SK-N-MC (cell line): ENCODE measurements at regions not wholly inside any gene's neighbourhood (a gene's known extent, or its start where the extent isn't known, plus 50 kb on each side); places are given as distances from the start of the nearest gene placed in this dataset.

ENCODE experiments used
- EZH2 ChIP-seq: fragments of 200-600 bp; sonication (generic); IDR thresholded peaks from one replicate; pipeline ENCODE4 v1.6.1; 2017; ENCODE audit warnings: antibody characterized with exemption
- FOXP2 ChIP-seq: optimal IDR thresholded peaks from 2 replicates; pipeline ENCODE3; 2011; ENCODE audit warnings: mild to moderate bottlenecking, moderate library complexity; ENCODE audit not compliant: insufficient read depth; ENCODE audit errors: extremely low read length, control extremely low read depth
- POLR2AphosphoS5 ChIP-seq: IDR thresholded peaks from 2 replicates; pipeline ENCODE4 v1.6.1; 2012; ENCODE audit warnings: mild to moderate bottlenecking, low read depth, low read length, borderline replicate concordance

DNA sequence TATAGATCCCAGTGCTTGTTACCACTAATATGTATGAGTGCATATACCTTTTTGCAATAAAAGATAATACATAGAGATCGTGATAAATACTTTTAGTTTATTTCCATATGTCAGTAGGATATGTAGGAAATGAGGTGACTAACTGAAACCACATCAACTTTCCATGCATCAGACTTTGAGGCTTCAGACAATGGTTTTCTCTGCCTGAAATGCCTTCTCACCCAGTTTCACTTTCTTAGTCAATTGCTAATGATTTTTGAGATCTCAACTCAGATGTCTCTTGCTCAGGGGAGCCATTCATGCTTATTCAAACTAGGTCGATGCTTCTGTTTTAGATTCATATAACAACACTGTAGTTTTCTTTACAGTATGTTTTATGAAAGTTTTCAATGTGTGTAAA lies 626.6 kb upstream of the ADGRB3 start:
- TF ChIP-seq POLR2AphosphoS5, result no peak
- TF ChIP-seq EZH2, result no peak
- no peak for TF ChIP-seq FOXP2
